ENCODE measurements at regions not wholly inside any gene's neighbourhood (a gene's known extent, or its start where the extent isn't known, plus 50 kb on each side); places are given as distances from the start of the nearest gene placed in this dataset.
"Not testable (repeated sequence)": the region's sequence is repeated elsewhere in the genome, so short reads cannot be mapped to it uniquely, and the experiment has no call there.

DNA sequence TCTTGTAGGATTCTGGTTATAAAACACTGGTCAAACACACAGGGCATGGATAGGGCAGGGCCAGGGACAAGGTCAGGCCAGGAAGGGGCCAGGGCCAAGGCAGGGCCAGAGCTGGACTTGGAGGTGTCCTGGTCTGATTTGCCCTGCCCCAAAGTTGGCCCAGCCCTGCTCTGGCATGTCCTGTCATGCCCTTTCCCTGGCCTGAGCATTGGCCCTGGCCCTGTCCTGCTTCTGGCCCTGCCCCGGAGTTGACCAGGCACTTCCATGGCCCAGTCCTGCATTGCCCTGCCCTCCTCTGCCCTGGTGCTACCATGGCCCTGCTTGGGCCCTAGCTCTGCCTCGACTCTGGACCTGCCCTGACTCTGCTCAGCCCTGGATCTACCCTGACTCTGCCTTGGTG, 536.6 kb downstream of the FOXD4L6 start:
- TF ChIP-seq, protein P1, sequence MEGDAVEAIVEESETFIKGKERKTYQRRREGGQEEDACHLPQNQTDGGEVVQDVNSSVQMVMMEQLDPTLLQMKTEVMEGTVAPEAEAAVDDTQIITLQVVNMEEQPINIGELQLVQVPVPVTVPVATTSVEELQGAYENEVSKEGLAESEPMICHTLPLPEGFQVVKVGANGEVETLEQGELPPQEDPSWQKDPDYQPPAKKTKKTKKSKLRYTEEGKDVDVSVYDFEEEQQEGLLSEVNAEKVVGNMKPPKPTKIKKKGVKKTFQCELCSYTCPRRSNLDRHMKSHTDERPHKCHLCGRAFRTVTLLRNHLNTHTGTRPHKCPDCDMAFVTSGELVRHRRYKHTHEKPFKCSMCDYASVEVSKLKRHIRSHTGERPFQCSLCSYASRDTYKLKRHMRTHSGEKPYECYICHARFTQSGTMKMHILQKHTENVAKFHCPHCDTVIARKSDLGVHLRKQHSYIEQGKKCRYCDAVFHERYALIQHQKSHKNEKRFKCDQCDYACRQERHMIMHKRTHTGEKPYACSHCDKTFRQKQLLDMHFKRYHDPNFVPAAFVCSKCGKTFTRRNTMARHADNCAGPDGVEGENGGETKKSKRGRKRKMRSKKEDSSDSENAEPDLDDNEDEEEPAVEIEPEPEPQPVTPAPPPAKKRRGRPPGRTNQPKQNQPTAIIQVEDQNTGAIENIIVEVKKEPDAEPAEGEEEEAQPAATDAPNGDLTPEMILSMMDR (IDR thresholded peaks at IDR 0.05): not testable (repeated sequence)
- not testable (repeated sequence) for TF ChIP-seq POLR2A, EP300 (IDR thresholded peaks at IDR 0.05)

Data from suprapubic skin (tissue), 3 donors.